NCI-H1417 treated with DMSO at 0.1 percent for 48 hours (cell line): ENCODE measurements at regions not wholly inside any gene's neighbourhood (a gene's known extent, or its start where the extent isn't known, plus 50 kb on each side); places are given as distances from the start of the nearest gene placed in this dataset.

ENCODE experiments used
- DNase-seq: peaks from one replicate; lab custom pipeline; 2025; lab: John Stamatoyannopoulos, UW

- DNase-seq = no peak
Measured at GRCh38 chr10:61356354-61356753, 96.8 kb downstream of the TMEM26 start.

- no peak for DNase-seq
Measured at GRCh38 chr10:61355211-61355610, 98.0 kb downstream of the TMEM26 start.

- no peak for DNase-seq
Measured at GRCh38 chr10:61354401-61354975, 98.7 kb downstream of the TMEM26 start.

GRCh38 chr10:61350794-61351193, 102.4 kb downstream of the TMEM26 start:
- DNase-seq = no peak

GRCh38 chr10:61350068-61350467, 103.1 kb downstream of the TMEM26 start:
- DNase-seq = no peak

GRCh38 chr10:61346796-61347413, 106.3 kb downstream of the TMEM26 start:
- peak; percentile 15 for DNase-seq

- no peak for DNase-seq
Measured at GRCh38 chr10:61343796-61344195, 109.4 kb downstream of the TMEM26 start.

GRCh38 chr10:61342858-61343572, 110.2 kb downstream of the TMEM26 start:
- DNase-seq = no peak

- no peak for DNase-seq
Measured at GRCh38 chr10:61341008-61341407, 112.2 kb downstream of the TMEM26 start.

GRCh38 chr10:61338146-61338545, 115.0 kb downstream of the TMEM26 start:
- no peak for DNase-seq

GRCh38 chr10:61337741-61338140, 115.4 kb downstream of the TMEM26 start:
- no peak for DNase-seq

- DNase-seq = no peak
Measured at GRCh38 chr10:61336831-61337230, 116.3 kb downstream of the TMEM26 start.

GRCh38 chr10:61335359-61335758, 117.8 kb downstream of the TMEM26 start:
- DNase-seq = no peak

- DNase-seq = no peak
Measured at GRCh38 chr10:61332581-61332980, 120.6 kb downstream of the TMEM26 start.

- DNase-seq = no peak
Measured at GRCh38 chr10:61330669-61331068, 122.5 kb downstream of the TMEM26 start.

GRCh38 chr10:61329854-61330253, 123.3 kb downstream of the TMEM26 start:
- no peak for DNase-seq

GRCh38 chr10:61325223-61325960, 127.8 kb downstream of the TMEM26 start:
- no peak for DNase-seq

GRCh38 chr10:61323726-61324125, 129.5 kb downstream of the TMEM26 start:
- DNase-seq = no peak

- DNase-seq = no peak
Measured at GRCh38 chr10:61321041-61321857, 131.9 kb downstream of the TMEM26 start.

- DNase-seq = no peak
Measured at GRCh38 chr10:61320257-61320587, 133.0 kb downstream of the TMEM26 start.

GRCh38 chr10:61319386-61320256, 133.6 kb downstream of the TMEM26 start:
- no peak for DNase-seq
